ENCODE measurements at regions not wholly inside any gene's neighbourhood (a gene's known extent, or its start where the extent isn't known, plus 50 kb on each side); places are given as distances from the start of the nearest gene placed in this dataset.

GRCh38 chr9:117952581-117952980 is 248.4 kb downstream of the TLR4 start:
- BruUV-seq (replicated peaks) = no TSS peak
- ChIA-PET RAD21 (ENCODE audit: unreplicated experiment) (no interaction called here), SMC1A (ENCODE audit: uncharacterized antibody, unreplicated experiment) (no interaction called here), CTCF (no interaction called here), POLR2A (no interaction called here)
- FAIRE-seq = no peak
- no peak overlapping the region for H3K4me3 ChIP-seq
- in situ Hi-C loops (cut with MboI) (no loop called here), intact Hi-C loops (cut with micrococcal nuclease; ENCODE audit: unreplicated experiment) (no loop called here)
- TF ChIP-seq ESRRA (IDR thresholded peaks at IDR 0.05; ENCODE audit: low read length) (no peak), CBX5 (IDR thresholded peaks at IDR 0.05; ENCODE audit: low read depth) (no peak), SMARCA5 (IDR thresholded peaks at IDR 0.05) (no peak), POLR2A (IDR thresholded peaks at IDR 0.05; ENCODE audit: low read depth, low read length) (no peak), ATF3 (IDR thresholded peaks at IDR 0.05; ENCODE audit: borderline replicate concordance, extremely low read depth, low read depth, low read length) (no peak)
- TF ChIP-seq, protein P1, sequence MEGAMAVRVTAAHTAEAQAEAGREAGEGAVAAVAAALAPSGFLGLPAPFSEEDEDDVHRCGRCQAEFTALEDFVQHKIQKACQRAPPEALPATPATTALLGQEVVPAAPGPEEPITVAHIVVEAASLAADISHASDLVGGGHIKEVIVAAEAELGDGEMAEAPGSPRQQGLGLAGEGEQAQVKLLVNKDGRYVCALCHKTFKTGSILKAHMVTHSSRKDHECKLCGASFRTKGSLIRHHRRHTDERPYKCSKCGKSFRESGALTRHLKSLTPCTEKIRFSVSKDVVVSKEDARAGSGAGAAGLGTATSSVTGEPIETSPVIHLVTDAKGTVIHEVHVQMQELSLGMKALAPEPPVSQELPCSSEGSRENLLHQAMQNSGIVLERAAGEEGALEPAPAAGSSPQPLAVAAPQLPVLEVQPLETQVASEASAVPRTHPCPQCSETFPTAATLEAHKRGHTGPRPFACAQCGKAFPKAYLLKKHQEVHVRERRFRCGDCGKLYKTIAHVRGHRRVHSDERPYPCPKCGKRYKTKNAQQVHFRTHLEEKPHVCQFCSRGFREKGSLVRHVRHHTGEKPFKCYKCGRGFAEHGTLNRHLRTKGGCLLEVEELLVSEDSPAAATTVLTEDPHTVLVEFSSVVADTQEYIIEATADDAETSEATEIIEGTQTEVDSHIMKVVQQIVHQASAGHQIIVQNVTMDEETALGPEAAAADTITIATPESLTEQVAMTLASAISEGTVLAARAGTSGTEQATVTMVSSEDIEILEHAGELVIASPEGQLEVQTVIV (IDR thresholded peaks at IDR 0.05; ENCODE audit: borderline replicate concordance, partially characterized antibody) = no peak
- H3K27ac ChIP-seq (ENCODE audit: control insufficient read depth, insufficient read depth) = no peak overlapping the region
- no peaks in the 10 kb centered on the region for H3K9me3 ChIP-seq (replicated peaks; ENCODE audit: control insufficient read depth, insufficient read depth, low read length)
- H3K36me3 ChIP-seq (ENCODE audit: control insufficient read depth in 2 of 2, insufficient read depth in 2 of 2, low read length in 1 of 2) = no peaks in the 10 kb centered on the region
- DNase-seq (ENCODE audit: low read depth, low spot score) = no peak
- H3K9ac ChIP-seq (ENCODE audit: control insufficient read depth, insufficient read depth, low read length) = no peak overlapping the region
- no peak for ATAC-seq
- WGBS (ENCODE audit: insufficient coverage, insufficient replicate concordance, low lambda C conversion rate, missing lambda C conversion rate) = 2% methylated on average over 2 of the region's 2 CpGs
- H3K79me2 ChIP-seq (ENCODE audit: control insufficient read depth, insufficient read depth, low read length) = no peaks in the 10 kb centered on the region
- H4K20me1 ChIP-seq (ENCODE audit: control insufficient read depth, insufficient read depth) = no peaks in the 10 kb centered on the region
- no peaks in the 10 kb centered on the region for H3K27me3 ChIP-seq (replicated peaks in 1 of 2; ENCODE audit: control insufficient read depth in 2 of 2, insufficient read depth in 2 of 2, low read length in 1 of 2)
- no peak overlapping the region for H3K4me2 ChIP-seq (ENCODE audit: control insufficient read depth, insufficient read depth)
- no peak overlapping the region for H2AFZ ChIP-seq (ENCODE audit: control insufficient read depth, low read depth, low read length)
- H3K4me1 ChIP-seq (ENCODE audit: control insufficient read depth, insufficient read depth, low read length) = no peaks in the 10 kb centered on the region

GRCh38 chr9:117957267-117957666 is 253.1 kb downstream of the TLR4 start:
- H3K4me3 ChIP-seq = no peak overlapping the region
- 3% methylated on average over 2 of the region's 2 CpGs for WGBS (ENCODE audit: insufficient coverage, insufficient replicate concordance, low lambda C conversion rate, missing lambda C conversion rate)
- H3K9me3 ChIP-seq (replicated peaks; ENCODE audit: control insufficient read depth, insufficient read depth, low read length) = no peaks in the 10 kb centered on the region
- POLR2A ChIA-PET = no interaction called here
- no peaks in the 10 kb centered on the region for H3K79me2 ChIP-seq (ENCODE audit: control insufficient read depth, insufficient read depth, low read length)
- CTCF ChIA-PET = no interaction called here
- no TSS peak for BruUV-seq (replicated peaks)
- ATAC-seq (no peak), DNase-seq (ENCODE audit: low read depth, low spot score) (no peak), FAIRE-seq (no peak)
- RAD21 ChIA-PET (ENCODE audit: unreplicated experiment) = no interaction called here
- no peak overlapping the region for H3K9ac ChIP-seq (ENCODE audit: control insufficient read depth, insufficient read depth, low read length)
- H3K36me3 ChIP-seq (ENCODE audit: control insufficient read depth in 2 of 2, insufficient read depth in 2 of 2, low read length in 1 of 2) = no peaks in the 10 kb centered on the region
- no peak overlapping the region for H3K27ac ChIP-seq (ENCODE audit: control insufficient read depth, insufficient read depth)
- no peak overlapping the region for H2AFZ ChIP-seq (ENCODE audit: control insufficient read depth, low read depth, low read length)
- intact Hi-C loops (cut with micrococcal nuclease; ENCODE audit: unreplicated experiment) = no loop called here
- SMC1A ChIA-PET (ENCODE audit: uncharacterized antibody, unreplicated experiment) = no interaction called here
- H3K4me2 ChIP-seq (ENCODE audit: control insufficient read depth, insufficient read depth) = no peak overlapping the region
- no peaks in the 10 kb centered on the region for H4K20me1 ChIP-seq (ENCODE audit: control insufficient read depth, insufficient read depth)
- H3K27me3 ChIP-seq (replicated peaks in 1 of 2; ENCODE audit: control insufficient read depth in 2 of 2, insufficient read depth in 2 of 2, low read length in 1 of 2) = no peaks in the 10 kb centered on the region
- in situ Hi-C loops (cut with MboI) = no loop called here
- no peaks in the 10 kb centered on the region for H3K4me1 ChIP-seq (ENCODE audit: control insufficient read depth, insufficient read depth, low read length)
- no peak for TF ChIP-seq NFYA (IDR thresholded peaks at IDR 0.05; ENCODE audit: borderline replicate concordance, low read depth, low read length)
- no peak for TF ChIP-seq ZBTB11 (CRISPR knock-in tag; IDR thresholded peaks at IDR 0.05)
- no peak for TF ChIP-seq POLR2AphosphoS5 (IDR thresholded peaks at IDR 0.05; ENCODE audit: low read length)
- TF ChIP-seq ATF3 (IDR thresholded peaks at IDR 0.05; ENCODE audit: borderline replicate concordance, extremely low read depth, low read depth, low read length) = no peak
- no peak for TF ChIP-seq NBN (IDR thresholded peaks at IDR 0.05)
- no peak for TF ChIP-seq ETV6 (conservative IDR thresholded peaks at IDR 0.05 in 1 of 2, IDR thresholded peaks at IDR 0.05 in 1 of 2; ENCODE audit: borderline replicate concordance in 1 of 2, low read depth in 1 of 2)
- no peak for TF ChIP-seq SUZ12 (IDR thresholded peaks at IDR 0.05; ENCODE audit: unreplicated experiment)
- no peak for TF ChIP-seq SMC3 (IDR thresholded peaks at IDR 0.05; ENCODE audit: borderline replicate concordance, low read length)

All from GM12878 (cell line).